Cerebellar nuclear complex (tissue), 1 donor: ENCODE measurements at regions not wholly inside any gene's neighbourhood (a gene's known extent, or its start where the extent isn't known, plus 50 kb on each side); places are given as distances from the start of the nearest gene placed in this dataset.
"Not testable (repeated sequence)": the region's sequence is repeated elsewhere in the genome, so short reads cannot be mapped to it uniquely, and the experiment has no call there.

Experiments
- DNase-seq, 2 experiments: peaks; one replicate each; lab custom pipeline; 2025; lab: John Stamatoyannopoulos, UW

DNA sequence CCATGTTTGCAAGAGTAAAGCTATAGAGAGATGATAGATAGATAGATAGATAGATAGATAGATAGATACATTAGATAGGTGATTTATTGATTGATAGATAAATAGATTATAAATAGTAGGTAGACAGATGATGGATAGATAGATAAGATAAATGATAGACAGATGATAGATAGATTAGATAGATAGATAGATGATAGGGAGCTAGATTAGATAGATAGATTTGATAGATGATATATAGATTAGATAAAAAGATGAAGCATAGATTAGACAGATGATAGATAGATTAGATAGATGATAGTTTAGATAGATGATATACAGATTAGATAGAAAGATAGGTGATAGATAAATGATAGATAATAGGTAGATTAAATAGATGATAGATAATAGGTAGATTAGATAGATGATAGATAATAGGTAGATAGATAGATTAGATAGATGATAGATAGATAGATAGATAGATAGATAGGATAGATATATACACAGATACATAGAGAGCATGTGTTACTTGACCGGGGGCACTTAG lies 243.3 kb upstream of the FOXK1 start:
- no peak for DNase-seq

DNA sequence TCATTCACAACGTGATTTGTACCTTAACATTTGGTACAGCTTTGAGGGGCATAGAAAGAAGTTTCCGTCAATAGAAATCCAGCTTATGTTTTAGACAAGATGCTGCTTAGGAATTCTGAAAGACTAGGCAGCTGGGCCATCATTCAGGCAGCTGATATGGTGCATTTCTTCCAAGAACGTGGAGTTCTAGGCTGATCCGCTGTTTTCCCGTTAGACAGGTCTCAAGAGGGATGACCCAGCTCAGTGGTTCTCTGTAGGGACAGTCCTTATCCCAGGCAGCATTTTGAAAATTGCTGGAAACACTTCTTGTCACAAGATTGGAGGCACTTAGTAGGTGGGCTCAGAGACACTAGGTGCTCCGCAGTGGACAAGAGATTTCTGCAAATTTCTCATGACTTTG lies 242.7 kb upstream of the FOXK1 start:
- DNase-seq, result no peak

DNA sequence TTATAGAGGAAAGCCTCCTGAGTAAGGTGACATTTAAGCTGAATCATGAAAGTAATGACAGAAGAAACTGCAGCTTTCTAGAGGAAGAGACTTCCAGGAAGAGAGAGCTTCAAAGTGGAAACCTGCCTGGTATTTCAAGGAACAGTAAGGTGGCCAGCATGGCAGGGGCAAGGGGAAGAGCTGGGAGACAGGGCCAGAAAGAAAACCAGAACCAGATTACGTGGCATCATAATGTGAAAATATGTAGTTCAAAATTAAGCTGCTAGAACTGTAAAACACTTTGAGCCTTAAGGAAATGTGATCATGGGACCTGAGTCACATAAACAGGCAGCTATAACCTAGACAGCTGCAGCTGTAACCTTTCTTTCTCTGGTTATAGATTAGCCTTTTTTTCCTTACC lies 238.0 kb upstream of the FOXK1 start:
- no peak for DNase-seq

DNA sequence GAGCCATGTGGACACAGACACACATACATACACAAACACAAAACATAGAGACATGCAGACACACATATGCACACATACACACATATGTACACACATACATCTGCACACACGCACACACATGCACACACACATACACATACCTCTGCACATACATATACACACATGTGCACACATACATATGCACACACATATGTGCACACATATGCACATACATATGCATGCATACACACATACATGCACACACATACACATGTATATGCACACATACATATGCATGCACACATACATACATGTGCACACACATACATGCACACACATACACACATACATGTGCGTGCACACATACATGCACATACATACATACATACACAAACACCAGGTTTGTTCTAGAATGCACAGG lies 236.3 kb upstream of the FOXK1 start:
- DNase-seq, result no peak

DNA sequence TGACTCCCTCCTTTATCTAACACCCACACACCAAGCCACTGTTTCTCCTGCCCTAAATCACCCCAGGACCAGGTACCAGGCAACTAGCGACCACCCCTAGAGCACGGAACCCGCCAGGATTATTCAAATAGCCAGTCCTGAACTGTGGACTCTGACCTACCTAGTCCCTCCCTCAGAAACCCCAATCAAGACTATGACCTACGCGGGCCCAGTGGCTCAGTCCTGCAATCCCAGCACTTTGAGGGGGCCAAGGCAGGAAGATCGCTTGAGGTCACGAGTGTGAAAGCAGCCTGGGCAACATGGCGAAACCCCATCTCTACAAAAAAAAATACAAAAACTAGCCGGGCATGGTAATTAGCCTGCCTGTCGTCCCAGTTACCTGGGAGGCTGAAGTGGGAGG lies 232.8 kb upstream of the FOXK1 start:
- DNase-seq, result no peak

DNA sequence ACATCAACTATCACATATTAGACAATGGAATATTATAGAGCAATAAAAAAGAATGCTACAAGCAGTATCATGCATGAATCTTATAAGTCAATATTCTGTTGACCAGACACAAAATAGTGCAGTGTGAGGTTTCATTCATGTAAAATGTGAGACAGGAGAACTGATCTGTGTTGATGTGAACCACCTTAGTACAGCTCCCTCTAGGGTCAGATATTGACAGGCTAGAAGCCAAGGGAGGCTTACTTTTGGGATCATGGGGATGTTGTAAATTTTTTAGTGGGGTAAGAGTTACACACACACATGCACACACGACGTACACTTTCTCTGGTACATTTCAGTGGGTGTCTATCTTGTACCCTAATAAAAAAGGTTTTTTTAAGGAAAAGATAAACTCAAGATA lies 231.6 kb upstream of the FOXK1 start:
- DNase-seq, result no peak

DNA sequence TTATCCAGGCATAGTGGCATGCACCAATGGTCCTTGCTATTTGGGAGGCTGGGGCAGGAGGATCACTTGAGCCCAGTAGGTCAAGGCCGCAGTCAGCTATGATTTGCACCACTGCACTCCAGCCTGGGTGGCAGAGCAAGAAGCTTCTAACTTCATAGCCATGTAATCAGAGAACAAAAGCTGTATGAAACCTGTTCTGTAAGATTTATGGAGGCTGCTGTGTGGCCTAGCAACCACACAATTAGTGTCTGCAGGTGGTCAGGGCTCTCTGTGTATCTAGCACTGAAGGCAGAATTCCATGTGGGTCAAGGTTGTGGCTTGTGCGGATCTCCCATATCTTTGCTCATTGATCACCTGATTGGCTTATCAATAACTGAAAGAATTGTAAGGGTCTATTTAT lies 221.5 kb upstream of the FOXK1 start:
- DNase-seq, result no peak

DNA sequence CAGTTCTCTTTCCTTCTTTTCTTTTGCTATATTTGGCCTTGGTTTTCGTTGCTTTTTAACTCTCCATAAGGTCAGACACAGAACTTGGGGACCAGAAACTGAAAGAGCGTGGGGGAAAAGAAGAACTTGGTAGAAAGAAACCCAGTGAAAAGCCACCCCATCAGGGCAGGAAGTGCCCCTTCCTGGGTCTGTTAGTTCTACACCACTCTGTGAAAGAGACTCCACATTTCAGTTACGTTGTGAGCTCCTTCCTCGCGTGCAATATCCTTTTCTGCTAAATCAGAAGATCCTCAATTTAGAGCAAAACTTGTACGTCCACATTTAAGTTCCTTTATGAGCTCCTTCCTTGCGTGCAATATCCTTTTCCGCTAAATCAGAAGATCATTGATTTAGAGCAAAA lies 220.6 kb upstream of the FOXK1 start:
- DNase-seq, result no peak

DNA sequence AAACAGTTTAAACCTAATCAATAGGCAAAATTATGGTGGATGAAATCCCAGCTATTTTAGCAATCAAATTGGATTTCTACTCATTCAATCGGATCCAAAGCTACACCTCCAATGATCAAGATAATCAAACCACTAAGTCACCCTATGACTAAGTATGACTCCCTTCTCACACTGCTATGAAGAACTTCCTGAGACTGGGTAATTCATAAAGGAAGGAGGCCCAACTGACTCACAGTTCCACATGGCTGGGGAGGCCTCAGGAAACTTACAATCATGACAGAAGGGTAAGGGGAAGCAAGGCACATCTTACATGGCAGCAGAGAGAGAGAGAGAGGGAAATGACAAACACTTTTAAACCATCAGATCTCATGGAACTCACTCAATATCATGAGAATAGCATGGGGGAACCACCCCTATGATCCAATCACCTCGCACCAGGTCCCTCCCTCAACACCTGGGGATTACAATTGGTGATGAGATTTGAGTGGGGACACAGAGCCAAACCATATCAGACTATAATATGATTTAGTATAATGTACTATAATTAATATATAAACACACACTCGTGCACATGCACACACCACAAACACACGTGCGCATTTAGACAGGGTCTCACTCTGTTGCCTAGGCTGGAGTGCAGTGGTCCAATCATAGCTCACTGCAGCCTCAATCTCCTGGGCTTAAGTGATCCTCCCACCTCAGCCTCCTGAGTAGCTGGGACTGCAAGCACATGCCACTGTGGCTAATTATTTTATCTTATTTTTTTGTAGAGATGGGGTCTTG lies 213.6 kb upstream of the FOXK1 start:
- no peak for DNase-seq

DNA sequence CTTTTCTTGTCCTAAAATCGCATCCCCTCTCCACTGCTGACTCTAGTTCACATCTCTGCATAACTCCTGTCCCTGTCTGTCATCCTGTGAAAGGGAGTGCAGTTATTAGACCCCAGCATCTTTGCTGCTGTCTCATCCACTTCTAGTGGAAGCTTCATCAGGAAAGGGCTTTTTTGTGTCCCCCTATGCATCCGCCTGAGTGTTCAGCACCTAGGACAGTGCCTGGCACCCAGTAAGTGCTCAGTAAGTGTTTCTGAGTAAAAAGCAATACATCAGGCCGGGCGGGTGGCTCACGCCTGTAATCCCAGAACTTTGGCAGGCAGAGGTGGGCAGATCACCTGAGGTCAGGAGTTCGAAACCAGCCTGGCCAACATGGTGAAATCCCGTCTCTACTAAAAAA lies 211.8 kb upstream of the FOXK1 start:
- DNase-seq, result no peak

DNA sequence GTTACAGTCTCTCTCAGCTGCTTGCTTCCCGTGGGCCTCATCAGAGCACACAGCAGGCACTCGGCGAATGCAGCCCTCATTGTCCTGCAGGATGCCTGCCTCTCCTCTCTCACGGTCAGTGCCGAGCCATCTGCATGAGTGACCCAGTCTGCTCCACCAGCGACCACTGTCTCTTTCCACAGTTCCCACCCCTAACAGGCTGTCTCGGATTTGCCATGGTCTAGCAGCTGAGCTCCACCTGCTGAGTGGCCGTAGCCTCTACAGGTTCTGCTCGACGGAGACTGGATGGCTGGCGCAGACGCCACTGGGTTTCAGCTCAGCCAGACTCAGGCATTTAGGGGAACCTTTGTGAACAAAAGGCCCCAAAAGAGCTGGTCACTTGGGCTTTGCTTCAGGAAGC lies 209.4 kb upstream of the FOXK1 start:
- DNase-seq, result no peak

DNA sequence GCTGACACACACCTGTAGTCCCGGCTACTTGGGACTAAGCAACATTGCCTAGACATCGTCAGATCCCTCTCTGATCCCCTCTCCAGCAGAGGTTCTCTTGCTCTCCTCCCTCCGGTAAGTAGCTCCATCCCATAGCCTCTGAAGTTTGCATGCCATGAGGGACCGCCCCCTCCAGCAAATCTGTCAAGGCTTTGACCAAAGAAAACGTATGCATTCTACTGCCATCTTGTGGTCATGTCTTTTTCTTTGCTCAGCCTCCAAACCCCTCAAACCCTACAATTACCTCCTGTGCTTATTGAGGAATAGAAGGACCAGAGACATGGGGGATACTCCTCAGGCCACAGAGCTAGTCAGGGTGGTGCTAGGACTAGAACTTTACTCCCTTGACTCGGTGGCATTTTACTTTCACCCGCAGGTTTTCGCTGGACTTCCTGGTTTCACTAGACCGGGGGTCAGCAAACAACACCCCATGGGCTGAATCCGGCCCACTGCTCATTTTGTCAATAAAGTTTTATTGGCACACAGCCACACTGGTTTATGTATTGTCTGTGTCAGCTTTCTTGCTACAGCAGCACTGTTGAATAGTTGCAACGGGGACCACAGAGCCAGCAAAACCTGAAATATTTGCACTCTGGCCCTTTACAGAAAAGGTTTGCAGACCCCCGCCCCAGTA lies 202.6 kb upstream of the FOXK1 start:
- DNase-seq, result no peak

DNA sequence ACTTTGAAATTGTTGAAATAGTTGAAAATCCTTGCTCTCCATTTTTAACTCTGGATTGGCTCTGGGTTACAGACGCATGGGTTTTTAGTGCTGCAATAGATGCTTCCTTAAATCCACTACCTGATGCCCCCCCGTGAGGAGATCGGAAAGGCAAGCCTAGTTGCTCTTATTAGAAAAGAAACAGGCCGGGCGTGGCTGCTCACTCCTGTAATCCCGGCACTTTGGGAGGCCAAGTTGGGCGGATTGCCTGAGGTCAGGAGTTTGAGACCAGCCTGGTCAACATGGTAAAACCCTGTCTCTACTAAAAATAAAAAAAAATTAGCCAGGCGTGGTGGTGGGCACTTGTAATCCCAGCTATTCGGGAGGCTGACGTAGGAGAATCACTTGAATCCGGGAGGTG lies 202.0 kb upstream of the FOXK1 start:
- DNase-seq, result not testable (repeated sequence)

DNA sequence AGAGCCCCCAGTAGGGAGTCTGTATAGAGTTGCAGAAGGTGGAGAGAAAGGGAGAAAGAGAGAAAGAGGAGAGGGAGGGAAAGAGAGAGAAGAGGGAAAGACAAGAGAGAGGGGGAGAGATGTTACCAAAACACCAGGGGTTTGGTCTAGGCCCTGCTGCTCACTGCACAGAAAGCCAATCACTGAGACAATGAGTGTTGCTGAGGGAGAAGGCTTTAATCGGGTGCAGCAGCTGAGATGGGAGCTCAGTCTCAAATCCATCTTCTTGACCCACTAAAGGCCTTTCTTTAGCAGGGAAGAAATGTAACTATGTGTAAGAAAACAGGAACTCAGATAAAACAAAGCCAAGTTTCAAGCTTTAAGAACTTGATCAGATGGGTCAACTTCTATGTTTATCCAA lies 198.2 kb upstream of the FOXK1 start:
- no peak for DNase-seq

DNA sequence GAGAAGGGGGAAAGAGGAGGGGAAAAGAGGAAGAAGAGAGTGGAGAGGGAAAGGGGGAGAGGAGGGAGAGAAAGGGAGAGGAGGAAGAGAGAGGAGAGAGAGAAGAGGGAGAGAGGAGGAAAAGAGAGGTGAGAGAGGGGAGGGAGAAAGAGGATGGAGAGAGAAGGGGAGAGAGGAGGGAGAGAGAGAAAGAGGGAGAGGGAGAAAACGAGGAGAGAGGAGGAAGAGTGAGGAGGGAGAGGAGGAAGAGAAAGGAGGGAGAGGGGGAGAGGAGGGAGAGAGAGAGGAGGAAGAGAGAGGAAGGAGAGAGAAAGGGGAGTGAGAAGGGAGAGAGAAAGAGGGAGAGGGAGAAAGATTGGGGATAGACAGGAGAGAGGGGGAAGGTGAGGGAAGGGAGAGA lies 197.6 kb upstream of the FOXK1 start:
- no peak for DNase-seq

DNA sequence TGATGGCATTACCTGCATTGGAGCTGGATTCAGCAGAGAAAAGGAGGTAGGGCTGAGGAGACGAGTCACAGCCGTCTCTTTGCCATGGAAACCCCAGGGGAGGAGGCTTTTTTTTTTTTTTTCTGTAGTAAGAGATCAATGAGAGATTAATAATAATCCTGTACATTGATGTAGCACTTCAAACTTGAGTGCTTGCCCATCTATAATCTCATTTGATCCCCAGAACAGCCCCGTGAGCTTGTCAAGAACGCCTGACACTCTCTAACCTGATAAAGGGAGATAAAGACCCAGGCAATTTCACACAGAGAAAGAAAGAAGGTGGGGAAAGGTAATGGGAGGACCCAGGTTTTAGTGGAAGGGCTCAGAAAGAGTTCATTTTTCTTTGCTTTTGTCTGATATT lies 195.2 kb upstream of the FOXK1 start:
- no peak for DNase-seq

DNA sequence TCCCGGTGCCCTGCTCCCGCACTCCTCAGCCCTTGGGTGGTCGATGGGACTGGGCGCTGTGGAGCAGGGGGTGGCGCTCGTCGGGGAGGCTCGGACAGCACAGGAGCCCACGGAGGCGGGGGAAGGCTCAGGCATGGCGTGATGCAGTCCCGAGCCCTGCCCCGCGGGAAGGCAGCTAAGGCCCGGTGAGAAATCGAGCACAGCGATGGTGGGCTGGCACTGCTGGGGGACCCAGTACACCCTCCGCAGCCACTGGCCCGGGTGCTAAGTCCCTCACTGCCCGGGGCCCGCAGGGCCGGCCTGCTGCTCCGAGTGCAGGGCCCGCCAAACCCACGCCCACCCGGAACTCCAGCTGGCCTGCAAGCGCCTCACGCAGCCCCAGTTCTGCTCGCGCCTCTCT lies 185.2 kb upstream of the FOXK1 start:
- not testable (repeated sequence) for DNase-seq

DNA sequence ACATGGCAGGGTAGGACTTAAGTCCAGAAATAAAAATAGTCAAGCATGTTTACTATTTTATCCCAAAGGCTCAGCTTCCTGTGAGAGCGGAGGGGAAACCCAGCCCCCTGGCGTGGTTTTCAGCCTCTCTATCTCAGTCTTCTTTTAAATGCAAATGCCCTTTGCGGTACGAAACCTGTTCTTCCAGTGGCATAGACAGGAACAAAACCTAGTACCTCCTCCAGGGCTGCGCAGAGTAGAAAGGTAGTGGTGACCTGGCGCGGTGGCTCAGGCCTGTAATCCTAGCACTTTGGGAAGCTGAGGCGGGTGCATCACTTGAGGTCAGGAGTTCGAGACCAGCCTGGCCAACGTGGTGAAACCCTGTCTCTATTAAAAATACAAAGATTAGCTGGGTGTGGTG lies 181.3 kb upstream of the FOXK1 start:
- no peak for DNase-seq

DNA sequence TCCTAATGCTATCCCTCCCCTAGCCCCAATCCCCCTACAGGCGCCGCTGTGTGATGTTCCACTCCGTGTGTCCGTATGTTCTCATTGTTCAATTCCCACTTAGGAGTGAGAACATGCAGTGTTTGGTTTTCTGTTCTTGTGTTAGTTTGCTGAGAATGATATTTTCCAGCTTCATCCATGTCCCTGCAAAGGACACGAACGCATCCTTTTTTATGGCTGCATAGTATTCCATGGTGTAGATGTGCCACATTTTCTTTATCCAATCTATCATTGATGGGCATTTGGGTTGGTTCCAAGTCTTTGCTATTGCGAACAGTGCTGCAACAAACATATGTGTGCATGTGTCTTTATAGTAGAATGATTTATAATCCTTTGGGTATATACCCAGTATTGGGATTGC lies 174.2 kb upstream of the FOXK1 start:
- DNase-seq, result not testable (repeated sequence)

DNA sequence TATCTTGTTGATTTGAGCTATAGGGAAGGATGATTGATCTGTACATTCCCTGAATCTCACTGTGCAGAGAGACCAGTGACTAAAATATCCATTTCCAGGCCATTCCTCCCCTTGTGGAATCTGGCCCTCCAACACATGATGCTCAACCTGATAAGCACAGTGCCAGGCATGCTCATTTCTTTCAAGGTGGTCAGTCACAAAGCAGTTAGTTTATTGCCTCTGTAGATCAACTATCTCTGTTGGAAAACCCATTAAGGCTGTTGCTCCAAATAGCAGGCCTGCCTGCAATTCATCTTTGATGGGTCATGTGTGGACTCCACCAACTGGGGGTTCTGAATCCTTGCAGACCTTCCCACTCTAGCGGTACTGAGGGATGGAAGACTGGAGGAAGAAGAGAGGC lies 168.6 kb upstream of the FOXK1 start:
- DNase-seq, result no peak

DNA sequence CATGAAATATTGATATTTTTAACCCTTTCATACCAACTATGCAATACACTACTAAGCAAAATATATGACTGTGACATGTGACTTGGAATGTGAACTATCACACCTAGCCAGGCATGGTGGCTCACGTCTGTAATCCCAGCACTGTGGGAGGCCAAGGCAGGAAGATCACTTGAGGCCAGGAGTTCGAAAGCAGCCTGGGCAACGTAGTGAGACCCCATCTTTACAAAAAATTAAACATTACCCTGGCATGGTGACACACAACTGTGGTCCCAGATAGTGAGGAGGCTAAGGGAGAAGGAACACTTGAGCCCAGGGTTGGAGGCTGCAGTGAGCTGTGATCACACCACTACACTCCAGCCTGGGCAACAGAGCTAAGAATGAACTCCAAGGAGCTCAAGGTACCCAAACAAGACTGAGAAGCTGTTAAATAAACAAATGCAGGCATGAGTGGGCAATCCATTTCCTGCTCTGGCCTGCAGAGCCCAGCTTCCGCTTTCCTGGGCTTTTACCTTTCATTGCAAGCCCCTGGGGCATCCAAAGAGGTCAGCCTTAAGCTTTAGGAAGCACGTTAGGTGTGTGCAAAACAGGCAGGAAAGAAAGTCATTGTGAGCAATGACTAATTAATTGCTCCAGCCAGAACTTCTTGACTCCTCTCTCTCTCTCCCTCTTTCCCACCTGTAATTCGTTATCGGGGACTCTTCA lies 162.1 kb upstream of the FOXK1 start:
- no peak for DNase-seq

DNA sequence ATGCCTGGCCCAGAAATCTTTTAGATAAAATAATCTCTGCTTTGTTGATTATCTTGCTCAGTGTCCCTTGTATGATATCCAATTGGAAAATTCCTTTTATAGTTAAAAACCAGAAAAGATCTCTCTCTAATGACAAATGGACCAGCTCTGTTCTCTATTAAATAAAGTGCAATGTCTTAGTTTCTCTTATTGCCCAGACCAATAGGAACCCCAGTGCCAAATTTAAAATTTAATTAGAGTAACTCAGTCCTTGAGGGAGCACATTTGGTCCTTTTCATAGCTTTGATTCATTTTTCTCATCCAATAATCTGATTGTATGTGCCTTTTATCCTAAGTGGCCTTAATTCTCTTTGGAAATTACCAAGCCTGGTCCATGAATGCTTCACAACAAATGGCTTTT lies 158.9 kb upstream of the FOXK1 start:
- DNase-seq, result no peak

DNA sequence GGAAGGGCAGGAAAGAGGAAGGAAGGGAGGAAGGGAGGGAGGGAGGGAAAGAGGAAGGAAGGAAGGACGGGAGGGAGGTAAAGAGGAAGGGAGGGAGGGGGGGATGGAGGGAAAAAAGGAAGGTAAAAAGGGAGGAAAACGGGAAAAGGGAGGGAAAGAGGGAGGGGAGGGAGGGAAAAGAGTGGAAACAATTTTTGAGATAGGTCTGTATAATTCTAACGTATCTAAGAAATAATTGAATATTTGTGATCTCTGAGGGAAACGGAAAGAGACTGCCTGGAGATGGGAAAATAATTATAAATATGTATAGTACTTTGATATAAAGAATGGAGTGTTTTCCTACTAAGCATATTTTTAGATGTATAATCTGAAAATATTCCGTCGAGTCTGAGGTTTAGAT lies 158.2 kb upstream of the FOXK1 start:
- DNase-seq, result no peak
